K562 (cell line): ENCODE measurements at regions not wholly inside any gene's neighbourhood (a gene's known extent, or its start where the extent isn't known, plus 50 kb on each side); places are given as distances from the start of the nearest gene placed in this dataset.

Source experiments
- ATAC-seq: fragments of 200-7000 bp; cut with Tn5 transposase; 3 replicates; pipeline ENCODE4 v1.9.1; 2020; ENCODE audit warnings: moderate library complexity
- BruUV-seq: library from RNA; stranded (reverse); fragments of 400-500 nt; replicated peaks from 2 replicates; lab custom pipeline; 2021; lab: Mats Ljungman, UMichigan
- CTCF ChIA-PET: fragments of 300-600 bp; formaldehyde crosslinking; extraction: SDS; loops from one replicate; lab custom pipeline; 2021; ENCODE audit warnings: low intra/inter-chr PET ratio; lab: Yijun Ruan, JAX
- POLR2A ChIA-PET: fragments of 300-600, 350-650 bp; sonication (Branson Sonifier 250); formaldehyde crosslinking; extraction: SDS; loops from one replicate; lab custom pipeline; 2021; ENCODE audit warnings: antibody characterized with exemption, inconsistent platforms; lab: Yijun Ruan, JAX
- DNase-seq, 4 experiments: peaks; one replicate each; pipeline versions ENCODE4 v3.0.0 to v3.0.0-alpha.2; 2011 to 2018; ENCODE audit warnings: low spot score in 3 of 4, mixed read lengths in 3 of 4; ENCODE audit errors: extremely low read depth in 1 of 4
- FAIRE-seq: peaks from 2 replicates; lab custom pipeline; 2011; peaks lifted over from hg19 to GRCh38; lab: Jason Lieb, UNC
- H2AFZ ChIP-seq: 2 replicates; pipeline ENCODE4 v1.6.0; 2011; ENCODE audit warnings: low read depth, low read length, control low read depth, inconsistent platforms
- H3K27ac ChIP-seq: fragments of 200-600 bp; 3 replicates; pipeline ENCODE4 v1.8.0; 2011; ENCODE audit warnings: low read depth, mild to moderate bottlenecking, control low read depth, inconsistent platforms, low read length, moderate library complexity, mixed read lengths; ENCODE audit errors: extremely low read depth
- H3K27me3 ChIP-seq, 2 experiments: fragments of 300-600 bp in 1 of 2; 2 replicates in 1 of 2; 3 replicates in 1 of 2; pipeline versions ENCODE4 v1.6.0 to v1.8.0; 2011; ENCODE audit warnings: inconsistent platforms in 2 of 2, low read length in 2 of 2, mild to moderate bottlenecking in 1 of 2, mixed read lengths in 1 of 2, moderate library complexity in 1 of 2; ENCODE audit not compliant: control insufficient read depth in 2 of 2, insufficient read depth in 2 of 2
- H3K36me3 ChIP-seq: fragments of 300-600 bp; 3 replicates; pipeline ENCODE4 v1.8.0; 2011; ENCODE audit warnings: mild to moderate bottlenecking, low read length, inconsistent platforms; ENCODE audit not compliant: control insufficient read depth, insufficient read depth
- H3K4me1 ChIP-seq, 2 experiments: fragments of 200-600 bp in 1 of 2; replicated peaks in 1 of 2; 2 replicates in 1 of 2; 3 replicates in 1 of 2; pipeline versions ENCODE4 v1.5.1 to v1.8.0; 2011; ENCODE audit warnings: inconsistent platforms in 2 of 2, low read length in 2 of 2, mild to moderate bottlenecking in 1 of 2, mixed read lengths in 1 of 2, moderate library complexity in 1 of 2; ENCODE audit not compliant: control insufficient read depth in 2 of 2, insufficient read depth in 2 of 2
- H3K4me2 ChIP-seq: 2 replicates; pipeline ENCODE4 v1.6.1; 2011; ENCODE audit warnings: low read length, control low read depth, inconsistent platforms, mixed read lengths; ENCODE audit not compliant: insufficient read depth
- H3K4me3 ChIP-seq: fragments of 200-600 bp; sonication (generic), shearing (Covaris generic); 2 replicates; pipeline ENCODE4 v1.5.1; 2016; ENCODE audit warnings: control low read depth, inconsistent platforms
- H3K79me2 ChIP-seq: fragments of 200-600 bp; 3 replicates; pipeline ENCODE4 v1.8.0; 2011; ENCODE audit warnings: low read length, inconsistent platforms; ENCODE audit not compliant: control insufficient read depth, insufficient read depth
- H3K9ac ChIP-seq, 2 experiments: 2 replicates each; pipeline versions ENCODE4 v1.6.0 to v1.6.1; 2011; ENCODE audit warnings: low read depth in 2 of 2, low read length in 2 of 2, control low read depth in 1 of 2, inconsistent platforms in 1 of 2, mild to moderate bottlenecking in 1 of 2, mixed read lengths in 1 of 2; ENCODE audit not compliant: insufficient read depth in 1 of 2
- H3K9me1 ChIP-seq: one replicate; pipeline ENCODE4 v1.6.0; 2011; ENCODE audit warnings: inconsistent platforms, mild to moderate bottlenecking, low read length, moderate library complexity; ENCODE audit not compliant: control insufficient read depth, insufficient read depth
- H3K9me3 ChIP-seq: replicated peaks from 2 replicates; pipeline ENCODE4 v1.5.1; 2011; ENCODE audit warnings: low read depth, low read length, inconsistent platforms; ENCODE audit not compliant: control insufficient read depth, insufficient read depth
- H4K20me1 ChIP-seq: replicated peaks from 2 replicates; pipeline ENCODE4 v1.6.1; 2011; ENCODE audit warnings: low read length, inconsistent platforms, mixed read lengths; ENCODE audit not compliant: control insufficient read depth, insufficient read depth
- DPF2 ChIP-seq: fragments of 450-650 bp; IDR thresholded peaks from 2 replicates; pipeline ENCODE4 v1.6.1; 2016
- HOXB6 ChIP-seq: fragments of 250-450 bp; sonication (Bioruptor Pico); IDR thresholded peaks from 2 replicates; pipeline ENCODE4 v1.5.1; 2022; ENCODE audit warnings: mild to moderate bottlenecking, borderline replicate concordance
- NR1H2 ChIP-seq: sonication (generic); formaldehyde crosslinking; IDR thresholded peaks from 2 replicates; pipeline ENCODE4 v1.4.0; 2020; ENCODE audit warnings: mild to moderate bottlenecking, missing genetic modification reagents
- ZNF212 ChIP-seq: fragments of 450-650 bp; formaldehyde crosslinking; IDR thresholded peaks from 2 replicates; pipeline ENCODE4 v1.4.0; 2020; ENCODE audit warnings: mild to moderate bottlenecking
- ZNF318 ChIP-seq, 2 experiments: fragments of 450-650 bp; IDR thresholded peaks; 2 replicates each; pipeline ENCODE4 v1.6.1; 2016; ENCODE audit warnings: mild to moderate bottlenecking in 2 of 2, borderline replicate concordance in 1 of 2, low read depth in 1 of 2, moderate library complexity in 1 of 2
- ZNF584 ChIP-seq: fragments of 200-800 bp; sonication (Bioruptor generic); IDR thresholded peaks from 2 replicates; pipeline ENCODE4 v1.6.1; 2016; ENCODE audit warnings: low read depth, mild to moderate bottlenecking, missing genetic modification characterization, missing compliant biosample characterization
- ZSCAN32 ChIP-seq: fragments of 450-650 bp; formaldehyde crosslinking; IDR thresholded peaks from 2 replicates; pipeline ENCODE4 v1.4.0; 2020; ENCODE audit warnings: mild to moderate bottlenecking, moderate library complexity
- WGBS: fragments of 100-300 bp; shearing (Covaris generic); methylation state at CpG from one replicate; pipeline ENCODE4 v1.1.6; 2016; ENCODE audit warnings: low coverage, mixed read lengths; ENCODE audit not compliant: insufficient coverage; ENCODE audit errors: missing lambda C conversion rate; 5-methylcytosine and 5-hydroxymethylcytosine counted together
- in situ Hi-C: fragments of 300-500 bp; cut with MboI; formaldehyde crosslinking; loops from 4 replicates; pipeline ENCODE4 v1.15.0; 2018; ENCODE audit warnings: inconsistent platforms, mixed read lengths
- intact Hi-C: fragments of 100-400 bp; cut with micrococcal nuclease; formaldehyde crosslinking; loops from 2 replicates; pipeline ENCODE4 v1.14.2; 2022

GRCh38 chr10:112022196-112022595 lies 161.4 kb downstream of the GPAM start:
- no peaks in the 10 kb centered on the region for H3K4me1 ChIP-seq
- ChIA-PET POLR2A (no interaction called here), CTCF (no interaction called here)
- no peak overlapping the region for H2AFZ ChIP-seq
- FAIRE-seq (no peak), DNase-seq (no peak), ATAC-seq (no peak)
- no peaks in the 10 kb centered on the region for H3K36me3 ChIP-seq
- in situ Hi-C loops (no loop called here), intact Hi-C loops (no loop called here)
- H3K27me3 ChIP-seq, result no peaks in the 10 kb centered on the region
- no peak overlapping the region for H3K9ac ChIP-seq
- 0% methylated on average over 1 of the region's 1 CpG for WGBS
- no peaks in the 10 kb centered on the region for H3K79me2 ChIP-seq
- BruUV-seq, result no TSS peak
- H3K4me2 ChIP-seq, result no peak overlapping the region
- no peaks in the 10 kb centered on the region for H3K9me3 ChIP-seq
- no peaks in the 10 kb centered on the region for H4K20me1 ChIP-seq
- no peak for TF ChIP-seq NR1H2 (CRISPR knock-in tag)
- TF ChIP-seq DPF2, result no peak
- no peak for TF ChIP-seq ZSCAN32 (CRISPR knock-in tag)
- H3K4me3 ChIP-seq, result no peak overlapping the region
- H3K9me1 ChIP-seq, result no peaks in the 10 kb centered on the region
- no peak overlapping the region for H3K27ac ChIP-seq

GRCh38 chr10:112024079-112024478 lies 159.5 kb downstream of the GPAM start:
- ATAC-seq (no peak), FAIRE-seq (no peak), DNase-seq (no peak)
- POLR2A ChIA-PET, result no interaction called here
- Histone ChIP-seq H4K20me1 (no peaks in the 10 kb centered on the region), H3K27ac (no peak overlapping the region), H3K27me3 (no peaks in the 10 kb centered on the region), H3K9me3 (no peaks in the 10 kb centered on the region), H3K9ac (no peak overlapping the region), H3K4me2 (no peak overlapping the region), H3K9me1 (no peaks in the 10 kb centered on the region), H3K79me2 (no peaks in the 10 kb centered on the region), H3K4me3 (no peak overlapping the region), H3K36me3 (no peaks in the 10 kb centered on the region), H2AFZ (no peak overlapping the region), H3K4me1 (no peaks in the 10 kb centered on the region)
- intact Hi-C loops, result no loop called here
- BruUV-seq, result no TSS peak
- in situ Hi-C loops, result no loop called here
- CTCF ChIA-PET, result no interaction called here
- TF ChIP-seq ZNF212 (CRISPR knock-in tag), result no peak
- TF ChIP-seq HOXB6 (CRISPR knock-in tag), result no peak
- TF ChIP-seq ZNF318 (IDR thresholded peaks at IDR 0.05; ENCODE audit: borderline replicate concordance in 1 of 2, low read depth in 1 of 2), result no peak
- TF ChIP-seq ZNF584, result no peak
